Right lobe of liver (tissue), 4 donors: ENCODE measurements at regions not wholly inside any gene's neighbourhood (a gene's known extent, or its start where the extent isn't known, plus 50 kb on each side); places are given as distances from the start of the nearest gene placed in this dataset.

Source experiments
- POLR2A ChIP-seq: fragments of 450-650 bp; IDR thresholded peaks from one replicate; pipeline ENCODE4 v1.6.1; 2017; ENCODE audit warnings: antibody characterized with exemption, mild to moderate bottlenecking
- TF ChIP-seq, protein P1 (sequence below), 4 donors: fragments of 200-600 bp in 3 of 4; fragments of 450-650 bp in 1 of 4; IDR thresholded peaks; one replicate each; pipeline versions ENCODE4 v1.5.1 to v1.8.0; 2016 to 2022; ENCODE audit warnings: antibody characterized with exemption in 4 of 4, mild to moderate bottlenecking in 2 of 4
- donor health status: DM: no; HTN: no; CAD: no.
- donor health status: DM: no; HTN: no; CAD: no.
- donor health status: DM: no; HTN: yes; CAD: no.

DNA sequence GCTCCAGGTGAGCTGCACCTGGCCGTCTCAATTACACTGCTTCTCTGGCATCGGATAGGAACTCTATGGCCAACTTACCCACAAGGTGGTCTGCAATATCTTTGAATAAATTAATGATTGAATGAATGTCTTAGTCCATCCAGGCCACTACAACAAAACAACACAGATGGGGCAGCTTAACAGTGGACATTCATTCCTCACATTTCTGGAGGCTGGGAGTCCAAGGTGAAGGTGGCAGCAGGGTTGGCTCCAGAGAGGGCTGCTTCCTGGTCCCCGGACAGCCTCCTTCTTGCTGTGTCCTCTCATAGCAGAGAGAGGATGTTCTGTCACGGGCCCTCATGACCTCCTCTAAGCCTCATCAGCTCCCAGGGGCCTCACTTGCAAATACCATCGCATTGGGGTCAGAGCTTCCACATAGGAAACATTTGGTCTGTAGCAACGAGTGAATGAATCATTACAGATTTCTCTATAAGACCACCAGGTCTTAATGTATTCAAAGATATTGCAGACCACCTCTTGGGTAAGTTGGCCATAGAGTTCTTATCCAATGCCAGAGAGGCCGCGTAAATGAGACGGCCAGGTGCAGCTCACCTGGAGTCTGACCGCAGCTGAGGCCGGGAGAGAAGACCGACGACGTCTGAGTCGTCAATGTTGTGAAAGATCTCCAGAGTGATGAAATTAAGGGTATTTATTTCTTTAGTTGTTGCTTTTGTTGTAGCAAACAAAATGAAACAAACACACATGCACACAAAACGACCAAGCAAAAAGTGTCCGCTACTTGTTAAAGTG lies 182.7 kb upstream of the C14orf180 start:
- TF ChIP-seq, protein P1, sequence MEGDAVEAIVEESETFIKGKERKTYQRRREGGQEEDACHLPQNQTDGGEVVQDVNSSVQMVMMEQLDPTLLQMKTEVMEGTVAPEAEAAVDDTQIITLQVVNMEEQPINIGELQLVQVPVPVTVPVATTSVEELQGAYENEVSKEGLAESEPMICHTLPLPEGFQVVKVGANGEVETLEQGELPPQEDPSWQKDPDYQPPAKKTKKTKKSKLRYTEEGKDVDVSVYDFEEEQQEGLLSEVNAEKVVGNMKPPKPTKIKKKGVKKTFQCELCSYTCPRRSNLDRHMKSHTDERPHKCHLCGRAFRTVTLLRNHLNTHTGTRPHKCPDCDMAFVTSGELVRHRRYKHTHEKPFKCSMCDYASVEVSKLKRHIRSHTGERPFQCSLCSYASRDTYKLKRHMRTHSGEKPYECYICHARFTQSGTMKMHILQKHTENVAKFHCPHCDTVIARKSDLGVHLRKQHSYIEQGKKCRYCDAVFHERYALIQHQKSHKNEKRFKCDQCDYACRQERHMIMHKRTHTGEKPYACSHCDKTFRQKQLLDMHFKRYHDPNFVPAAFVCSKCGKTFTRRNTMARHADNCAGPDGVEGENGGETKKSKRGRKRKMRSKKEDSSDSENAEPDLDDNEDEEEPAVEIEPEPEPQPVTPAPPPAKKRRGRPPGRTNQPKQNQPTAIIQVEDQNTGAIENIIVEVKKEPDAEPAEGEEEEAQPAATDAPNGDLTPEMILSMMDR (IDR thresholded peaks at IDR 0.05) = no peak
- TF ChIP-seq POLR2A = no peak
